Pancreas (tissue), 10 donors: ENCODE measurements at regions not wholly inside any gene's neighbourhood (a gene's known extent, or its start where the extent isn't known, plus 50 kb on each side); places are given as distances from the start of the nearest gene placed in this dataset.
"Not testable (repeated sequence)": the region's sequence is repeated elsewhere in the genome, so short reads cannot be mapped to it uniquely, and the experiment has no call there.

Experiments used
- ATAC-seq, 4 donors: fragments of 200-7000 bp; cut with Tn5 transposase; one replicate each; pipeline versions ENCODE4 v1.8.0 to v1.9.1; 2020; ENCODE audit warnings: mild to moderate bottlenecking in 4 of 4, moderate library complexity in 4 of 4
- DNase-seq, 6 donors: peaks; one replicate each; pipeline ENCODE4 v3.0.0-alpha.2; 2020
- FAIRE-seq: peaks from 2 replicates; lab custom pipeline; 2012; peaks lifted over from hg19 to GRCh38; lab: Jason Lieb, UNC
- H3K27ac ChIP-seq, 4 donors: fragments of 200-600 bp; sonication (generic); 1 replicate in 3 of 4; 2 replicates in 1 of 4; pipeline versions ENCODE4 v1.5.0 to v1.8.0; 2020
- H3K27me3 ChIP-seq, 4 donors: fragments of 200-600 bp; one replicate each; pipeline ENCODE4 v1.8.0; 2021
- H3K36me3 ChIP-seq, 3 donors: fragments of 200-600 bp; sonication (generic) in 1 of 3; one replicate each; pipeline versions ENCODE4 v1.5.0 to v1.8.0; 2020 to 2021
- H3K4me1 ChIP-seq, 3 donors: fragments of 200-600 bp; one replicate each; pipeline ENCODE4 v1.8.0; 2021
- H3K4me3 ChIP-seq, 4 donors: fragments of 200-600 bp; sonication (generic) in 2 of 4; one replicate each; pipeline versions ENCODE4 v1.5.0 to v1.8.0; 2020 to 2021
- H3K9me3 ChIP-seq, 4 donors: fragments of 200-600 bp; one replicate each; pipeline ENCODE4 v1.8.0; 2021
- WGBS, 2 donors: extraction: QIAGEN DNeasy Blood & Tissue Kit; methylation state at CpG; one replicate each; pipeline ENCODE4 v1.1.7; 2013; 5-methylcytosine and 5-hydroxymethylcytosine counted together
- intact Hi-C, 3 donors: fragments of 100-400 bp; cut with DNase I; formaldehyde crosslinking; loops; one replicate each; pipeline versions ENCODE4 v1.11.1 to v1.14.2; 2022
- TF ChIP-seq, protein P1 (sequence below), 4 donors: fragments of 200-600 bp; sonication (generic) in 3 of 4; IDR thresholded peaks; one replicate each; pipeline versions ENCODE4 v1.5.0 to v1.8.0; 2021; ENCODE audit warnings: antibody characterized with exemption in 4 of 4
- donor health status: healthy with polysubstance abuse.
- donor health status: DM: no; HTN: no; CAD: no; lungs with moderate emphysema.
- donor health status: DM: no; HTN: no; CAD: no.
- donor health status: control.
- donor health status: control.
- donor health status: Bipolar disorder and iron deficiency.
- donor health status: DM: yes; HTN: yes; CAD: no.
- donor health status: DM: no; HTN: no; CAD: no.
- donor health status: DM: no; HTN: no; CAD: no.
- donor health status: DM: yes; HTN: yes; CAD: no.

DNA sequence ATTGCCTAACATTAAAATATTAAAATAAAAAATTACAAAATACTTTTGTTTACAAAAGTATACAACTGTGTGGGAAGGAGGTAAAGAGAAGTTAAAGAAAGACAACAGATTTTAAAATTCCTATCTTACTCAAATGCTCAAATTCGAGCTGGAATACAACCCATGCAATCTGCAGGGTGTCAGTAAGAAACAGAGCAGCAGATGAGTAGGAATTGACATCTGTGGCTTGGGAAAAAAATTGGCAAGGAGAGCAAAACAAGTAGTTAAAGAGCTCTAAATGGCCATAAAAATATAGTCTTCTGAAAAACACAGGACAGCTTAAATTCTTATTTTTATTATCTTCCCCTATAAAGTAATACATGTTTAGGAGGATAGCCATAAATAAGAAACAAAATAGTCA, 1609.0 kb upstream of the AGA start:
- Histone ChIP-seq H3K27ac (no peak overlapping the region), H3K9me3 (no peaks in the 10 kb centered on the region), H3K36me3 (no peaks in the 10 kb centered on the region), H3K4me3 (no peak overlapping the region), H3K4me1 (no peaks in the 10 kb centered on the region), H3K27me3 (no peaks in the 10 kb centered on the region)
- no peak for DNase-seq
- no peak for ATAC-seq
- TF ChIP-seq, protein P1, sequence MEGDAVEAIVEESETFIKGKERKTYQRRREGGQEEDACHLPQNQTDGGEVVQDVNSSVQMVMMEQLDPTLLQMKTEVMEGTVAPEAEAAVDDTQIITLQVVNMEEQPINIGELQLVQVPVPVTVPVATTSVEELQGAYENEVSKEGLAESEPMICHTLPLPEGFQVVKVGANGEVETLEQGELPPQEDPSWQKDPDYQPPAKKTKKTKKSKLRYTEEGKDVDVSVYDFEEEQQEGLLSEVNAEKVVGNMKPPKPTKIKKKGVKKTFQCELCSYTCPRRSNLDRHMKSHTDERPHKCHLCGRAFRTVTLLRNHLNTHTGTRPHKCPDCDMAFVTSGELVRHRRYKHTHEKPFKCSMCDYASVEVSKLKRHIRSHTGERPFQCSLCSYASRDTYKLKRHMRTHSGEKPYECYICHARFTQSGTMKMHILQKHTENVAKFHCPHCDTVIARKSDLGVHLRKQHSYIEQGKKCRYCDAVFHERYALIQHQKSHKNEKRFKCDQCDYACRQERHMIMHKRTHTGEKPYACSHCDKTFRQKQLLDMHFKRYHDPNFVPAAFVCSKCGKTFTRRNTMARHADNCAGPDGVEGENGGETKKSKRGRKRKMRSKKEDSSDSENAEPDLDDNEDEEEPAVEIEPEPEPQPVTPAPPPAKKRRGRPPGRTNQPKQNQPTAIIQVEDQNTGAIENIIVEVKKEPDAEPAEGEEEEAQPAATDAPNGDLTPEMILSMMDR (IDR thresholded peaks at IDR 0.05): no peak
- intact Hi-C loops: no loop called here
- FAIRE-seq: no peak
- WGBS, 2 donors: 10 to 12% methylated on average over 1 of the region's 1 CpG

DNA sequence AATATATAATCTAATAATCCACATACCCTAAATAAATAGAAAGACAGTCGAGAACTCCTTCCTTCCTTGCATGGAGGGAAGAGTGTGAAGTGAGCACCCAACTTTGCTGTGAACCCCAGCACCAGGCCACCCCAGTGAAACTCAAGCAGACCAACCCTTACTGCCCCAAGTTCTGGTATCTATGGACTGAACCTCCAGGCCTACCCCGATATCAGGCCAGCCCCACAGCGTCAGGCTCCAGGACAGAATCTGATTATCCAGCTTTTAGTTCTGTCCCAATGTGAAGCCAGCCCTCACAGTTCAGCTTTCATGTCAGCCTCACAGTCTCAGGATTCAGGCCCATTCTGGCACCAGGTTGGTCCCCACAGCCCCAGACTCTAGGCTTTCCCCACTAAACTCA, 1617.2 kb upstream of the AGA start:
- TF ChIP-seq, protein P1 (IDR thresholded peaks at IDR 0.05): no peak
- FAIRE-seq (no peak), DNase-seq (peak in 1 of 6 donors; percentile 4), ATAC-seq (no peak)
- 65 to 72% methylated on average over 3 of the region's 3 CpGs for WGBS, 2 donors
- intact Hi-C loops: no loop called here
- no peak overlapping the region for H3K27ac ChIP-seq
- H3K4me1 ChIP-seq: no peaks in the 10 kb centered on the region
- no peaks in the 10 kb centered on the region for H3K36me3 ChIP-seq
- H3K4me3 ChIP-seq: no peak overlapping the region
- H3K9me3 ChIP-seq: no peaks in the 10 kb centered on the region
- H3K27me3 ChIP-seq: no peaks in the 10 kb centered on the region

DNA sequence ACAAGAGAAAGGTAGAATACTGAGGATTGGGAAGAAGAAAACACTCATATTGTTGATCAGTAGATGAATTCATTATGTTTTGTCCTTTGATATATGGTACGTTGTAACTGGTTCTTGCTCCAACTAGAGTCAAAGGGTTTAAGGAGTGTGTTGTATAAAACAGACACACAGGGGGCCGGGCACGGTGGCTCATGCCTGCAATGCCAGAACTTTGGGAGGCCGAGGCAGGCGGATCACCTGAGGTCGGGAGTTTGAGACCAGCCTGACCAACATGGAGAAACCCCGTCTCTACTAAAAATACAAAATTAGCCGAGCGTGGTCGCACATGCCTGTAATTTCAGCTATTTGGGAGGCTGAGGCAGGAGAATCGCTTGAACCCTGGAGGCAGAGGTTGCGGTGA, 1624.0 kb upstream of the AGA start:
- 64 to 77% methylated on average over 12 of the region's 12 CpGs for WGBS, 2 donors
- not testable (repeated sequence) for DNase-seq, FAIRE-seq

DNA sequence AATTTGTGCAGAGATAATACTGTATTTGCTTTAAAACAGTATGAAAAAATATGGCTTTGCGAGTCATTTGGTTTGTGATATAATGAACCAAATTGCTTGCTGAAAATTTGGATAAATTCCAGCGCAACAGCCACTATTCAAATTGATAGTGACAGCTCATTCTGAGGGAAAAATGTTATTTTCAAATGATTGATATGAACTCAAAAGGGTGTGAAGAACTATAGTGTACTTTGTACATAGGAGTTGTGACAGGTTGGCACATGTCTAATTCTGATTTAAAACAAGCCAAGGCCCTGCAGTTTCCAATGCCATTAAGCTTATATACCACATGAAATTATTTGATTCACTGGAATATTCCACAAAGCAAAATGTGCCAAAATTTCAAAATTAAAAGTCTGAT, 1628.9 kb upstream of the AGA start:
- DNase-seq (no peak), FAIRE-seq (no peak), ATAC-seq (no peak)
- Histone ChIP-seq H3K9me3 (no peaks in the 10 kb centered on the region), H3K4me1 (no peaks in the 10 kb centered on the region), H3K4me3 (no peak overlapping the region), H3K27ac (no peak overlapping the region), H3K27me3 (no peaks in the 10 kb centered on the region), H3K36me3 (no peaks in the 10 kb centered on the region)
- TF ChIP-seq, protein P1 (IDR thresholded peaks at IDR 0.05): no peak
- WGBS, 2 donors: 64 to 79% methylated on average over 2 of the region's 2 CpGs
- intact Hi-C loops: no loop called here

More for the DNA sequence above, 1624.0 kb upstream of the AGA start:
- H3K27ac ChIP-seq, H3K36me3 ChIP-seq, H3K9me3 ChIP-seq, H3K4me3 ChIP-seq, ATAC-seq, intact Hi-C loops, H3K27me3 ChIP-seq, H3K4me1 ChIP-seq: not testable (repeated sequence)

DNA sequence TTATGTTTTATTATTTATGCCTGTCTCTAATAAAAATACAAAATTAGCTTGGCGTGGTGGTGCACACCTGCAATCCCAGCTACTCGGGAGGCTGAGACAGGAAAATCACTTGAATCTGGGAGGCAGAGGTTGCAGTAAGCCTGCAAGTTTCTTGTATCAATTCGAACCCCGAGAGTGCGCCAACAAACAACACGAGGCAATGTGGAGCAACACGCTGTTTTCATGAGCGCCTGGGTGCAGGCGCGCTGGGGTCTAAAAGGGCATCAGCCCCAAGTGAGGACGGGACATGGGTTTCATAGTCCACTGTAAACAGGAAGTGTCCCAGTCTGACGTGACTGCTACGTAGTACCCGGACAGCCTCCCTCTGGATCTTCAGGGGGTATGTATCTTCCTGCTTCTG, 1634.6 kb upstream of the AGA start:
- H3K4me3 ChIP-seq: no peak overlapping the region
- 75 to 79% methylated on average over 14 of the region's 14 CpGs for WGBS, 2 donors
- H3K27me3 ChIP-seq: no peaks in the 10 kb centered on the region
- intact Hi-C loops: no loop called here
- no peaks in the 10 kb centered on the region for H3K4me1 ChIP-seq
- no peak for DNase-seq
- FAIRE-seq: no peak
- ATAC-seq: no peak
- H3K36me3 ChIP-seq: no peaks in the 10 kb centered on the region
- no peak overlapping the region for H3K27ac ChIP-seq
- H3K9me3 ChIP-seq: no peaks in the 10 kb centered on the region
- TF ChIP-seq, protein P1 (IDR thresholded peaks at IDR 0.05): no peak
